HG03045 (cell line): ENCODE measurements at regions not wholly inside any gene's neighbourhood (a gene's known extent, or its start where the extent isn't known, plus 50 kb on each side); places are given as distances from the start of the nearest gene placed in this dataset.
"Not testable (repeated sequence)": the region's sequence is repeated elsewhere in the genome, so short reads cannot be mapped to it uniquely, and the experiment has no call there.

Source experiments
- ATAC-seq: cut with Tn5 transposase; IDR thresholded peaks from one replicate; pipeline ENCODE4 v1.9.1; 2021; ENCODE audit warnings: mild to moderate bottlenecking, moderate library complexity; ENCODE audit not compliant: unreplicated experiment

DNA sequence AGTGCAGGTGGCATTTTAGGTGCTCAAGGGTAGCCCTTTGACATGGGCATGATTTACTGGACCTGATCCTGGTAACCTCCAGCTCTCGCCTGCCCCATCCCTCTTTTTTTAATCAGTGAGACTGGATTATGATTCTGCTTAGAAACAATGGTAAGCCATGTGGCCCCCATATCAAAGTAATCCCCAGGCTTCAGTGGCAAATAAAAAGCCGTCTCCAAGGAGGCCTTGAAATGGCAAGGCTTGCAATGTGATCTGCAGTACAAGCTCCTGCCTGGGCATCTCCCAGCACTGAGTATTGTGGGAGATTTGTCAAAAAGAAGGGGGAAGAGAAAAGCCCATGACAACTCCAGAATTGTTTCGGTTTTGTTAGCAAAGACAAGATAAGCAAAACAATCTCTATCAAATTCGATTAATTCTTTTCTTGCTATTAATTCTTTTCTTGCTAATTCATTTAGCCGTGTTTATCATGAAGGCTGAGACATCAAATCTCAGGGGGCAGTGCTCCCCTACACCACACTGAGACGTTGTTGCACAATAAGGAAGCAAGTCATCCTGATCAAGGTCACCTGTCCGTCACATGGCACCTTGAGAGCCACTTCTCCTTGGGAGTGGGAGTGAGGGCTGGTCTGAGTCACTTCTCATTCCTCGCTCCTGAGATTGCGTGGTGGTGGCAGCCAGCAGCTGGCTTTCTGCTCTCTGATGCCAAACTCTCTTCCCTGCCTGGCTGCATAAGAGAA is 312.7 kb upstream of the GATB start:
- ATAC-seq = no peak

DNA sequence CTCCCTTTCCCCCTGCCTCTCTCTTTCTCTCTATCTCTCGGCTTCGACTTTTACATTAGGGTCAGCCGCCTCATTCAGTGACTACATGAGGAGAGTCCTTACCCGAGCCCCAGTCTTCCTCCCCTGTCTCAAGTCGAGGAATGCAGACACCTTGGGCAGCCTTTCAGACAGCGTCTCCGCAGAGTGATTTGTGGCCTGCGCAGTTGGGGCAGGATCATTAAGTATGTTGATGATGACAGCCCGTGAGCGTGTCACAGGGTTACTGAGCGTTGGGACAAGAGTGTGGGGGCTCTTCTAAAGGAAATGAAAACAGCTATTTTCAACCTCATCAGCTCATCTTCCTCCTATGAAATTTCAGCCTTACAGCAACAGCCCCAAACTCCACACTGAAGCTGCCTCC is 312.1 kb upstream of the GATB start:
- no peak for ATAC-seq

DNA sequence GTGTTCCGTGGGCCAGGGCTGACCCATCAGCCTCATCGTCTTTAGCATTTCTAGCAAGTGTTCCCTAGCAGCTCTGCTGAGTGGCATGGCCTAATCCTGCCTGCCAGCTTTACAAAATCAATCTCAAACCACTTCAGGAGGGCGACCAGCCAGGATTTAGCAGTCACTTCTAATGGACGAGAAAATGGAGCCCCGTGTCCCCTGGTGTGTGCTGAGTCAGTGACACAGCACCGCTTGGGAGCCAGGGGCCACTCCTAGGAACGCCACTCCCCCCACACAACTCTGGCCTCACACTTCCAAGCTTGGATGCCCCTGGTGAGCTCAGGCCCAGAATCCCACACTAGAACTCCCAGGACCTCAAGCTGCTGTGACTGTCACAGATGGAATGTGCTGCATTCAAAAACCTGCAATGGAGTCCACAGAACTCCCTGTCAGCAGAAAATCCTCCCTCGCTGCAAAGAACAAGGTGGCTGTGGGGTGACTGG is 311.2 kb upstream of the GATB start:
- ATAC-seq = no peak

DNA sequence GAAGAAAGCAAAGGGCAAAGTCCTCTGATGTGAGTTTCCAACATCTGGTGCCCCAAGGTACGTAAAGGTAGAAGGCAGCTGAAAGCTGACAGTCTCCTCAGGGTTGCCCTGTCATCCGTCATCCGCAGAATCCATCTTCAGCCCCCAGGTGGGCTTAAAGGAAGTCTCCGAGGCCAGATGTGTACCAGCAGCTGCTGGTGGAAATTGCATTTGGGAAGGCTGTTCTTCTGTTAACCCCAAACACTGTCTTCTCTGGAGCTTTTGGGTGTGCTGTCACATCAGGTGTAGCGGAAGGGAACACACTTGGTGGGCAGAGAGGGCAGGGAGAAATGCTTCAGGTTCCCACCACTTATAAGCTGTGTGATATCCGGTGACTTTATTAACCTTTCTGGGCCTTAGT is 310.0 kb upstream of the GATB start:
- ATAC-seq = no peak

DNA sequence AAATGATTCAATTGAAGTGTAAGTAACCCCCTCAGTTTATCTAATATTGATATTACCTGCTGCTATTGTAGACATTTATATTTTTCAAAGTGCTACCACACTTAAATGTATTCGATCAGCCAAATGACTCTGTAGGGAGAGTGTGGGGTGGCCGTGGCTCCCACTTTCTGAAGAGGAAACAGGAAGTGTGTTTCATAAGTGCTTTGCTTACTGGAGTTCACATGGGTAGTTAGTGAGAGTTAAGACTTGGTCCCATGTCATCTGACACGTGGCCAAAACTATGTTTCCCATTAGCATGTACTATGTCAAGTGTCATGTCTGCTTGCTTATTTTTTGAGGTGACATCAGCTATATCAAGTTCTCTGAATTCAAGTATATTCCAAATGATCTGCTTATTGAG is 308.1 kb upstream of the GATB start:
- ATAC-seq = no peak

DNA sequence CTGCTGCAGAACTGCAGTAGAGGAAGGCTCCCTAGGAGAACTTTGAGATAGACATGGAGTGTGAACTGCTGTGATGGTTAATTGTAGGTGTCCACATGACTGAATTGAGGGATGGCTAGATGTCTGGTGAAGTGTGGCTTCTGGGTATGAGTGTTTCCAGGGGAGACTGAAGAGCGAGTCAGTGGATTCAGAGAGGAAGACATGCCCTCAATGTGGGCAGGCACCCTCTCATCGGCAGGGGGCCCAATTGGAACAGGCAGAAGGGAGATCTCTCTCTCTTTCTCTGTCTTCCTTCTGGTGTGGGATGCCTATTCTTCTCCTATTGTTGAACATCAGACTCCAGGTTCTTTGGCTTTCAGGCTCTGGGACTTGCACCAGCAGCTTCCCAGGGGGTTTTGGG is 304.7 kb upstream of the GATB start:
- ATAC-seq = no peak

DNA sequence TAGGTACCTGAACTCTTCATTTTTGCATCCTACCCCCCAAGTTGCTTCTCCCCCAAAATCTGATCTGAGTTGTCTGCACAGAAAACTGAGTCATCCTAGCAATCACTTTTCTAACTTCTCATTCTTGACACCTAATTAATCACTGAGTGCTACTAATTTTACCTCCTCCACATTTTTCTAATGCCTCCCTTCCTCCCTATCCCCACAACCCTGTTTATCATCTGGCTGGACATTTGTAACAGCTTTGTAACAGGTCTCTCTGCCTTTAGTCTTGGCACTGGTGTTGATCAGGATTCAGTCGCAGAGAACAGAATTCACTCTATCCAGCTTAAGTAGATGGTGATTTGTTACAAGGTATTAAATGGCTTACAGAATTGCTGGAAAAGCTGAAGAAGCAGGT is 303.9 kb upstream of the GATB start:
- ATAC-seq = no peak

DNA sequence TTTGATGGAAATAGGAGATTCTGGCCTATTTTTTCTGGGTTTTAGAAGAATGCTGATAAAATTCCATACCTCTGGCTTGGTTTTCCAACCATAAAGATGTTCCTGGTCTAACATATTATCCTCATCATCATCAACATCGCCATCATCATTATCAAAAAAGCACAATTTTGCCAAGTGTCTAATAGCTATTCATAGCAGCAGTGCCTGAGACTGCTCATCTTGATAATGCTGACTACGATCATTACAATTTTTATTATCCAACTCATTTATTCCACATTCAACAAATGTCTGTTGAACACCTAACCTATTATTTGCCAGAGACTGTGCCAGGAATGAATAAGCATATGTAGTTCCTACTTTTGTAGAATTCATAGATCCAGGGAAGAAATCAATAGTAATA is 303.5 kb upstream of the GATB start:
- ATAC-seq = no peak

DNA sequence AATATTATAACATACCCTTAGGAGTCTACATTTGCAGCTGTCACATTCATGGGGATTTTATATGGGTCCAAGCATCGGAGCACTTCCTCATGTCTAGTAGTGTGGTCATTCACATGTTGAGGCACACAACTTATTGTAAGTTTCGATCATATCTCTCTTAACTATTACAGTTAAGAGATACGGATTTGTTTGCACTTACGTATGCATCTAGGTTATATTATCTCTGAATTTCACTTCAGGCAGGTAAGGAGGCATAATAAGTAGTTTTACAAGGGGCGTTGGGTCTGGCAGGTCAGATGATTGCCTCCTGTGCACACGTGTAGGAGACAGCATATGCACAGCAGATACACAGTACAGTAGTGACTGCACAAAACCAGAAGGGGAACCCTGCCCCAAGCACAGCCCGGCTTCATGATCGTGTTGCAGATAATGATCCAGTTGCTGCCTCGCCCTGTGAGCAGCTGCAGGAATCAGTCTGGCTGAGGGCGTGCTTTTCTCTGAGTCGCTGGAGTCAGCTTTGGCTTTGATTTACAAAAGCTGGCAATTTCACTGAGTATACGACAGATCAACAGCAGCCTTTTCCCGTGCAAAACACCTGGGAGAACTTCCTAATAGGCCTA is 302.9 kb upstream of the GATB start:
- ATAC-seq = no peak

DNA sequence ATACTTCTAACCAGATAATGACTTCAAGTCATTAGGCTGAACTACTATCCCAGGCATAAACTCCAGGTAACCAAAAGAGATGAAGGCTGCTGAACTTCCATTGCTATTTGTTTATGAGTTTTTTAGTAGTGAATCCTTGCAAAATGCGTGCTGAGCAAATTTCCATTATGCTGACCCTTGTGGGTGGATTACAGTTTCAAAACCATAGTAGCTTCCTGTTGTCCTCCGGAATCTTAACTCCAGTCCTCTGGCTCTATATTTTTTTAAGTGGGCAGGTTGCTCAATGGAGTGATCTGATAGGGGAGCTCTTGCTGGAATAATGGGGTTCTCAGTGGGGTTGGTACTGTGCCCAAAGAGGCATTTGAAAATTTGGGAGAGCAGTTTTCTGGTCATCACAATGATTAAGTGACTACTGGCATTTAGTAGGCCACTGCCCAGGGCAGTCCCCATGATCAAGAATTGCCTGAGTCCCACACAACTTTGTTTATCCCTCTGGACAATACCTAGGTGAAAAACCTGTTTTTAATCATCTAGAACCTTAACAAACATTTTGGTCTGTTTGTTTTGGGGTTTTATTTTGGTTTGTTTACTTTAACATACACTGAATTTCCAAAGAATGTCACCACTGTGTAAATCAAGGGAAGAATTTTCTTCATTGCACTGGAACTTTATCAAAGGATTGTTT is 302.3 kb upstream of the GATB start:
- ATAC-seq = no peak

DNA sequence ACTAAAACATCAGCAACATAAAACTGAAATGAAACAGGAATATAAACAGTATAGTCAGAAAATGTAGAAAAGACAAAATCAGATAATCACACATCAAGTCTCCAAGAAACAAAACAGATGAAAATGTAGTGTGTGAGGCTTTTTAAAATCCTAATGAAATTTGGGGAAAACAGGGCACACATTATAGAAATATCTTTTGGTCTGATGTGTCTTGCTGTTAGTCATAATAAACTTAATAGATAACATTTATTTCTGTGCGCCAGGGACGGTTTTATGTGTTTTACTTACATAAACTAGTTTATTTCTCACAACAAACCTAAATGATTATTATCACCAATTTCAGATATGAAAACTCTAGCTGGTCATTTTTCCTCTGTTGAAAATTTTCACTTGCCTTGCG is 293.9 kb upstream of the GATB start:
- no peak for ATAC-seq

DNA sequence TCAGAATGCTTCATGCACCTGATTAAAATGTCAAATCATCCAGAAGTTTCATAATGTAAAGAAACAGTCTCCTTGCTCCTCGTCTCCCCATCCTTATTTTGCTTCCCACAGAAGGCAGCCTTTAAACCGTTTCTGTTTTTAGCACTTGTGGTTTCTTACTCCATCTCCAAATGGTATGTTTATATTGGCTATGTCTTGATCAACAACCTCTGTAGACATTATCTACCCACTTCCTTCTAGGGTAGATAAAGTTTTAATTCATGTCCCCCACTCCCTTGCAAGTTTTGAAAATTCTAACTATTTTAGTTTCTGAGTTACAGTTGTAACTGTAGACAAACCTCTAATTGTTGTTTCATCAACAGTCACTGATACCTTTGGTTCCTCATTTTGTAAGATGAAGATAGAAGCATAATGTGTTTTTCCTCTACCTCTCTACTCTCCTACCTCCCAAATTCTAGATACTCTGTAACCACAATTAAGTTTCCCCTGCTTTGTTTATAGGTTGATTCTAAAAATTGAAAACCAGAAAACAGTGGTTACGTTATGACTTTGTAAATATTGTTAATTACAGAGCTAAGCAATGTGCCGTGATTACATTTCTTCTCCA is 291.7 kb upstream of the GATB start:
- ATAC-seq = no peak

DNA sequence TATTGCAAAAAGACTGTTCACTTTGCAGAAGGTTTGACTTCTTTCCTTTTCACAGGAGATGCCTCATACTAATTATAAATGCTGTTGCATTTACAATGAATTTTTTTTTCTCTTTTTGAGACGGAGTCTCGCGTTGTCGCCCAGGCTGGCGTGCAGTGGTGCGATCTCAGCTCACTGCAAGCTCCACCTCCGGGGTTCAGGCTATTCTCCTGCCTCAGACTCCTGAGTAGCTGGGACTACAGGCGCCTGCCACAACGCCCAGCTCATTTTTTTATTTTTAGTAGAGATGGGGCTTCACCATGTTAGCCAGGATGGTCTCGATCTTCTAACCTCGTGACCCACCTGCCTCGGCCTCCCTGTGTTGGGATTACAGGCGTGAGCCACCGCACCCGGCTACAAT is 290.5 kb upstream of the GATB start:
- not testable (repeated sequence) for ATAC-seq

DNA sequence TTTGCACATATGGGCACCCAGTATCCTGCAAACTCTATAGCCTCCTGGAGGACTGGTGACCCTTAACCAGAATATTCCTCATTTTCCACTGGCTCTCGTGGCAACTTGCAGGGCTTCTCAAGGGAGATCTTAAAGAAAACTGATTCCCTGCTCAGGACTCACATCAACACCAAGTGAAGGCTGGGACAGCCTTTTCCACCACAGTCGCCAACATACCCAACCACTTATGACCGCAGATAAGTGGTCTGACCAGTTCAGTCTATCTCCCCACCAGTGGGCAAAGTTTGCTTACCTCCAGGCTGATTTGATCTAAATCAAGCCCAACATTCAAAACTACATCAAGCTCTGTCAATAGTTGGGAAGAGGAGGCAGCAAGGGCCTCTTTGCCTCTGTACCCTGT is 289.3 kb upstream of the GATB start:
- no peak for ATAC-seq

DNA sequence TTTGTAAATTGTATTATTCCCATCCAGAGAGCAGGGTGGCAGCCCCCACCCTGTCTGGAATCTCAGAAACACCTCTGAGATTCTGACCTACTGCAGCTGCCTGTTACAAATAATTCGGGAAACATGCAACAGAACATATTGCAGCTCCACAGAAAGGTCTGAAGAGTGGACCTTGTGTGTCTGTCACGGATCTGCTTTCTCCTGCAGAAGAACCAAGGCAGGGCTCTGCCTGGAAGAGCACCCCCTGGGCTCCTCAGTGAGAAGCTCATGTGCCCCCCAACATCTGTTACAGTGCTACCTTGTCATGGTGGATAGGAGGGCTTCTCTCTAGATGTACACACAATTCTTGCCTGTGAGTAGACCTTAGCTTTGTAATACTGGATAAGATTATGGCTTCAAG is 286.6 kb upstream of the GATB start:
- ATAC-seq = no peak

DNA sequence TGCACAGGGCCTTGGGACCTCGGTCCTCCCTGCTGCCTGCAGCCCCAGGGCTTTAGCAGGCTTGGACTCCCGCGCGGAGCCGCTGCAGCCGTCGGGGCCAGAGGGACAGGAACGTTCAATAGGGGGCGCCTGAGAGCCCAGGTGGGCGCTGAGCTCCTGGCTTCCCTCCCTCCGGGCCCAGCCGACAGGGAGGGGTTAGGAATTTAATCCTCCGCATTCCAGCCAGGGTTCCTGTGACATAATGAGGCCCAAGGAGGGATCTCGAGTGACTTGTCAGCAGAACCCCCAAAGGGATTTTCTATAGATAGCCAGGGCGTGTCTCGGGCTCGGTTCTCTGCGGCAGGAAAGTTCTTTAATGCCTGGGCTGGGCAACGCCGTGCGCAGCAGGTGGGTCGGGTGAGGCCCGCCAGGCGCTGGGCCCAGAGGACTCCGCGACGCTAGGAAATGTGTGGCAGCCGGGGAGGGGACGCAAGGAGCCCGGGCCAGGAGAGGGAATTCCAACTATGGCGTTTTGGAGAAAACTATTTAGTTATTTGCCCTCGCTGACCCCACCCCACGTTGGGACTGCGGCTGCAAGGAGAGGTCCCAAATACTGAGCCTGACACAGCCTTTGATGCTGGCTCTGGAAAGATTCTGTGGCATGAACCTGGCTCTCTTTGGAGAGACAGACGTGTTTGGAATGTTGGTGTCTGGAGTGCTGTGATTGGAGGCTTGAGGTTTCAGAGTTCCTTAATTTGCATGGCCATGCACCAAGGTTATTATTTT is 285.2 kb upstream of the GATB start:
- peak; percentile 52 for ATAC-seq

DNA sequence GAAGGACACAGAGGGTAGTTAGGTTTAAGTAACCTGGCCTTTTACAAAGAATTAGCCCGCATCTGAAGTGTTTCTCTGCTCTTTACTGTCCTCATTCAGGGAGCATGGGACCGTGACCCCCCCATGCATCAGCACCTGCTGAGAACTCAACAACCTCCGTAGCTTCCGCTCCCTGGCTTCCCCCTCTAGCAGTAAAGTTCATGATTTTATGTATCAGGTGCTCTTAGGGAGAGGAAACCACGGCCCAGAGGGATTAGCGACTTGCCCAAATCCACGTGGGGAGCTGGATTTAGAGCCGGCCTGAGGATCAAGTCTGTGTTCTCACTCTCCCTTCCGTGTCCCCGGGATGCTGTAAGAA is 284.6 kb upstream of the GATB start:
- ATAC-seq = peak; percentile 38

DNA sequence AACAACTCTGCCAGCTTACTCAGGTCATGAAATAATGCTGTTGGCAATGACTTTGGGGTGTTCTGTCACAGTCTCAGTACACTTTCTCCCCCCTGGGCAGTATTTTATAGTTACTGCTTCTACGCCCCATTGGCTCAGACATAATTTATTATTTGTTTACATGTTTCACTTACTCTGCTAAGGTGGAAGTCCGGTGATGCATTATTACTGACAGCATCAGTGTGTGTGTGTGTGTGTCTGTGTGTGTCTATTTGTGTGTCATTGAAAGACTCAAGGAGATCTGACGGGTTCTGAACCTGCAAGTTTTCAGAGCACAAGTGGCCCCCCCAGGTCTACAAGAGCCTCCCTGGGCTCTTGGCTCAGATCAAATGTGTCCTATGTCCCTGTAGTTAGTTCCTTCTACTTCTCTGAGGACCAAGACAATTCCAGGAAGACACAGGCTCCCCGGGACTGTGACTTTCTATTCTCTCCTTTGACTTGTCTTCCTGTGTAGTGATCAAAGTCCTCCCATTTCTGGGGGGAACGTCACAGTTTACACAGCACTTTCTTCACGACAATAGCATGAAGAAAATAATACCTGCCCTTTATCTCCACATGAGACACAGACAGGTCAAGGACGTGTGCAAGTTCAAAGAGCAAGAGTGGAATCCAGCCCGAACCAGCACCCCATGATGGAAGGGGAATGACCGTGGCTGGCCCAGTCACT is 283.7 kb upstream of the GATB start:
- no peak for ATAC-seq

DNA sequence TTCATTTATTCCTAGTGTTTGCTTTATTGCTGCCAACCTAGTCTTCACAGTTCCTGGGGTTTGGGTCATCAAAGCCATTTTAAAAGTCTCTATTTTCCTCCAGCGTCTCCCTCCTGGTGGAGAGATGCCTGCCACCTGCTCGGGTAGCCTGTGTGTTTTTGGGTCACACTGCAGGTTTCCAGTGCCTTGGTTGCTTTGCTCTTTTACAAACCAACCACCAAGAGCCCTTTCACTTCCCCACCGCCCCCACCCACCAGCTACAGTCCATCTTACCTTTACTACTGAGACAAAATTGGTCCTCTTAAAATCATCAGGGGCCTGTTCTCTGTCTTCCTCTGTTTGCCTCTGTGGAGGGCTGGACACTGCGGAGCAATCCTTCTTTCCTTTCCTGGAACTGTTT is 280.5 kb upstream of the GATB start:
- ATAC-seq = no peak

DNA sequence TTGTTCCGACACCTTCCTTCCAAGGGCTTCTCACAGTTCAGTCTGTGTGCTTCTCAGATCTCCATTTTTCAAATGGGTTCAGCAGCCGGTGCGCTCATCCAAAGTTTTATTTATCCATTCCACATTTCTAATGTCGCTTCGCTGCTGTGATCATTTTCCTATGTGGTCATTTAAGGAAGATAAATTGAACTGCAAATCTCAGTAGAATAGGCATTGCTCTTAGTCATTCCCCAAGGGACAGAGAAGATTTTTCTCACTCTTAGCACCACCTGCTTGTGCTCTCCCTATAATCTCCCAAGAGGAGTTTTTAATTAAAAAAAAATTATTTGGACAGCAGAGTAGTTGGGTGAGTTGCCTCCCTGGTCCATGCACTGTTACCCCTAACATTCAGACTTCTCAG is 278.9 kb upstream of the GATB start:
- ATAC-seq = no peak
